K562 (cell line): ENCODE measurements at regions not wholly inside any gene's neighbourhood (a gene's known extent, or its start where the extent isn't known, plus 50 kb on each side); places are given as distances from the start of the nearest gene placed in this dataset.

Experiments
- ATAC-seq: fragments of 200-7000 bp; cut with Tn5 transposase; 3 replicates; pipeline ENCODE4 v1.9.1; 2020; ENCODE audit warnings: moderate library complexity
- BruUV-seq: library from RNA; stranded (reverse); fragments of 400-500 nt; replicated peaks from 2 replicates; lab custom pipeline; 2021; lab: Mats Ljungman, UMichigan
- CTCF ChIA-PET: fragments of 300-600 bp; formaldehyde crosslinking; extraction: SDS; loops from one replicate; lab custom pipeline; 2021; ENCODE audit warnings: low intra/inter-chr PET ratio; lab: Yijun Ruan, JAX
- POLR2A ChIA-PET: fragments of 300-600, 350-650 bp; sonication (Branson Sonifier 250); formaldehyde crosslinking; extraction: SDS; loops from one replicate; lab custom pipeline; 2021; ENCODE audit warnings: antibody characterized with exemption, inconsistent platforms; lab: Yijun Ruan, JAX
- DNase-seq, 4 experiments: peaks; one replicate each; pipeline versions ENCODE4 v3.0.0 to v3.0.0-alpha.2; 2011 to 2018; ENCODE audit warnings: low spot score in 3 of 4, mixed read lengths in 3 of 4; ENCODE audit errors: extremely low read depth in 1 of 4
- FAIRE-seq: peaks from 2 replicates; lab custom pipeline; 2011; peaks lifted over from hg19 to GRCh38; lab: Jason Lieb, UNC
- H2AFZ ChIP-seq: 2 replicates; pipeline ENCODE4 v1.6.0; 2011; ENCODE audit warnings: low read depth, low read length, control low read depth, inconsistent platforms
- H3K27ac ChIP-seq: fragments of 200-600 bp; 3 replicates; pipeline ENCODE4 v1.8.0; 2011; ENCODE audit warnings: low read depth, mild to moderate bottlenecking, control low read depth, inconsistent platforms, low read length, moderate library complexity, mixed read lengths; ENCODE audit errors: extremely low read depth
- H3K27me3 ChIP-seq, 2 experiments: fragments of 300-600 bp in 1 of 2; 2 replicates in 1 of 2; 3 replicates in 1 of 2; pipeline versions ENCODE4 v1.6.0 to v1.8.0; 2011; ENCODE audit warnings: inconsistent platforms in 2 of 2, low read length in 2 of 2, mild to moderate bottlenecking in 1 of 2, mixed read lengths in 1 of 2, moderate library complexity in 1 of 2; ENCODE audit not compliant: control insufficient read depth in 2 of 2, insufficient read depth in 2 of 2
- H3K36me3 ChIP-seq: fragments of 300-600 bp; 3 replicates; pipeline ENCODE4 v1.8.0; 2011; ENCODE audit warnings: mild to moderate bottlenecking, low read length, inconsistent platforms; ENCODE audit not compliant: control insufficient read depth, insufficient read depth
- H3K4me1 ChIP-seq, 2 experiments: fragments of 200-600 bp in 1 of 2; replicated peaks in 1 of 2; 2 replicates in 1 of 2; 3 replicates in 1 of 2; pipeline versions ENCODE4 v1.5.1 to v1.8.0; 2011; ENCODE audit warnings: inconsistent platforms in 2 of 2, low read length in 2 of 2, mild to moderate bottlenecking in 1 of 2, mixed read lengths in 1 of 2, moderate library complexity in 1 of 2; ENCODE audit not compliant: control insufficient read depth in 2 of 2, insufficient read depth in 2 of 2
- H3K4me2 ChIP-seq: 2 replicates; pipeline ENCODE4 v1.6.1; 2011; ENCODE audit warnings: low read length, control low read depth, inconsistent platforms, mixed read lengths; ENCODE audit not compliant: insufficient read depth
- H3K4me3 ChIP-seq: fragments of 200-600 bp; sonication (generic), shearing (Covaris generic); 2 replicates; pipeline ENCODE4 v1.5.1; 2016; ENCODE audit warnings: control low read depth, inconsistent platforms
- H3K79me2 ChIP-seq: fragments of 200-600 bp; 3 replicates; pipeline ENCODE4 v1.8.0; 2011; ENCODE audit warnings: low read length, inconsistent platforms; ENCODE audit not compliant: control insufficient read depth, insufficient read depth
- H3K9ac ChIP-seq, 2 experiments: 2 replicates each; pipeline versions ENCODE4 v1.6.0 to v1.6.1; 2011; ENCODE audit warnings: low read depth in 2 of 2, low read length in 2 of 2, control low read depth in 1 of 2, inconsistent platforms in 1 of 2, mild to moderate bottlenecking in 1 of 2, mixed read lengths in 1 of 2; ENCODE audit not compliant: insufficient read depth in 1 of 2
- H3K9me1 ChIP-seq: one replicate; pipeline ENCODE4 v1.6.0; 2011; ENCODE audit warnings: inconsistent platforms, mild to moderate bottlenecking, low read length, moderate library complexity; ENCODE audit not compliant: control insufficient read depth, insufficient read depth
- H3K9me3 ChIP-seq: replicated peaks from 2 replicates; pipeline ENCODE4 v1.5.1; 2011; ENCODE audit warnings: low read depth, low read length, inconsistent platforms; ENCODE audit not compliant: control insufficient read depth, insufficient read depth
- H4K20me1 ChIP-seq: replicated peaks from 2 replicates; pipeline ENCODE4 v1.6.1; 2011; ENCODE audit warnings: low read length, inconsistent platforms, mixed read lengths; ENCODE audit not compliant: control insufficient read depth, insufficient read depth
- ZNF134 ChIP-seq: fragments of 250-450 bp; sonication (Bioruptor Pico); conservative IDR thresholded peaks from 2 replicates; pipeline ENCODE4 v1.4.0; 2020
- WGBS: fragments of 100-300 bp; shearing (Covaris generic); methylation state at CpG from one replicate; pipeline ENCODE4 v1.1.6; 2016; ENCODE audit warnings: low coverage, mixed read lengths; ENCODE audit not compliant: insufficient coverage; ENCODE audit errors: missing lambda C conversion rate; 5-methylcytosine and 5-hydroxymethylcytosine counted together
- in situ Hi-C: fragments of 300-500 bp; cut with MboI; formaldehyde crosslinking; loops from 4 replicates; pipeline ENCODE4 v1.15.0; 2018; ENCODE audit warnings: inconsistent platforms, mixed read lengths
- intact Hi-C: fragments of 100-400 bp; cut with micrococcal nuclease; formaldehyde crosslinking; loops from 2 replicates; pipeline ENCODE4 v1.14.2; 2022
- TF ChIP-seq, protein P1 (sequence below): fragments of 450-650 bp; IDR thresholded peaks from 2 replicates; pipeline ENCODE4 v1.7.1; 2018; ENCODE audit warnings: mild to moderate bottlenecking, low read depth; ENCODE audit not compliant: partially characterized antibody
- TF ChIP-seq, protein P2 (sequence below): sonication (generic); formaldehyde crosslinking; IDR thresholded peaks from 2 replicates; pipeline ENCODE4 v1.8.0; 2022; ENCODE audit warnings: missing genetic modification reagents, mild to moderate bottlenecking, borderline replicate concordance

DNA sequence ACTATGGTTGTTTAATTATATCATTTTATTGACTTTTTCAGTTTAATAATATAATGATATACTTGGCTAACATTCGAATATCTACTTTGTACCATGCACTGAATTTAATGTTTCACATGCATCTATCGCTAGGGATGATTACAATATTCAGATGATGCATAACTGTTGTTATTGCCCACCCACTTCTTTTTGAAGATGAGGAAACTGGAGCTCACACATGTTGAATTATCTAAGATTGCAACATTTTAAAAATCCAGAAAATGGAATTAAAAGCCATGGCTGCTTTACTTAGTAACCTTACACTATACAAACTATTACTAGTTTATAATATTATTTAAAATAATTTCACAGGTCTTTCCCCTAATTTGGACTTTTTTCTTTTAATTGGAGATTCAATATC, 171.7 kb downstream of the TLR4 start:
- H2AFZ ChIP-seq = no peak overlapping the region
- H4K20me1 ChIP-seq = no peaks in the 10 kb centered on the region
- no peak overlapping the region for H3K9ac ChIP-seq
- WGBS = 0% methylated on average over 2 of the region's 2 CpGs
- DNase-seq (no peak), FAIRE-seq (no peak)
- H3K79me2 ChIP-seq = no peaks in the 10 kb centered on the region
- ChIA-PET POLR2A (no interaction called here), CTCF (no interaction called here)
- no peaks in the 10 kb centered on the region for H3K4me1 ChIP-seq
- no peaks in the 10 kb centered on the region for H3K9me1 ChIP-seq
- TF ChIP-seq, protein P1, sequence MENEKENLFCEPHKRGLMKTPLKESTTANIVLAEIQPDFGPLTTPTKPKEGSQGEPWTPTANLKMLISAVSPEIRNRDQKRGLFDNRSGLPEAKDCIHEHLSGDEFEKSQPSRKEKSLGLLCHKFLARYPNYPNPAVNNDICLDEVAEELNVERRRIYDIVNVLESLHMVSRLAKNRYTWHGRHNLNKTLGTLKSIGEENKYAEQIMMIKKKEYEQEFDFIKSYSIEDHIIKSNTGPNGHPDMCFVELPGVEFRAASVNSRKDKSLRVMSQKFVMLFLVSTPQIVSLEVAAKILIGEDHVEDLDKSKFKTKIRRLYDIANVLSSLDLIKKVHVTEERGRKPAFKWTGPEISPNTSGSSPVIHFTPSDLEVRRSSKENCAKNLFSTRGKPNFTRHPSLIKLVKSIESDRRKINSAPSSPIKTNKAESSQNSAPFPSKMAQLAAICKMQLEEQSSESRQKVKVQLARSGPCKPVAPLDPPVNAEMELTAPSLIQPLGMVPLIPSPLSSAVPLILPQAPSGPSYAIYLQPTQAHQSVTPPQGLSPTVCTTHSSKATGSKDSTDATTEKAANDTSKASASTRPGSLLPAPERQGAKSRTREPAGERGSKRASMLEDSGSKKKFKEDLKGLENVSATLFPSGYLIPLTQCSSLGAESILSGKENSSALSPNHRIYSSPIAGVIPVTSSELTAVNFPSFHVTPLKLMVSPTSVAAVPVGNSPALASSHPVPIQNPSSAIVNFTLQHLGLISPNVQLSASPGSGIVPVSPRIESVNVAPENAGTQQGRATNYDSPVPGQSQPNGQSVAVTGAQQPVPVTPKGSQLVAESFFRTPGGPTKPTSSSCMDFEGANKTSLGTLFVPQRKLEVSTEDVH = no peak
- TF ChIP-seq, all 486 proteins: peak for 0
- no TSS peak for BruUV-seq
- no peak overlapping the region for H3K27ac ChIP-seq
- H3K4me3 ChIP-seq = no peak overlapping the region
- H3K9me3 ChIP-seq = no peaks in the 10 kb centered on the region
- H3K4me2 ChIP-seq = no peak overlapping the region
- H3K27me3 ChIP-seq = no peaks in the 10 kb centered on the region
- in situ Hi-C loops (no loop called here), intact Hi-C loops (no loop called here)
- no peak for ATAC-seq
- H3K36me3 ChIP-seq = no peaks in the 10 kb centered on the region

DNA sequence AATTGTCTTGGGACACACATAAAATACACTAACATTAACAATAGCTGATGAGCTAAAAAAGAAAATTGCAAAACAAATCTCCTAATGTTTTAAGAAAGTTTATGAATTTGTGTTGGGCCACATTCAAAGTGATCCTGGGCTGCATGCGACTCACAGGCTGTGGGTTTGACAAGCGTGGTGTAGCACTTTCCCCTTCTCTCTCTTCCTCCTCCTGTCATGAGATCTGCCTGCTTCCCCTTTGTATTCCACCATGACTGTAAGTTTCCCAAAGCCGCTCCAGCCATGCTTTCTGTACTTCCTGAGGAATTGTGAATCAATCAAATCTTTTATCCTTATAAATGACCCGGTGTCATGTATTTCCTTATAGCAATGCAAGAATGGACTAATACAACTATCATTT, 178.0 kb downstream of the TLR4 start:
- H2AFZ ChIP-seq = no peak overlapping the region
- H3K9me1 ChIP-seq = no peaks in the 10 kb centered on the region
- CTCF ChIA-PET = no interaction called here
- no peaks in the 10 kb centered on the region for H3K36me3 ChIP-seq
- H3K9me3 ChIP-seq = no peaks in the 10 kb centered on the region; the same call in 1 of the 2 replicates
- ATAC-seq (no peak), DNase-seq (no peak), FAIRE-seq (no peak)
- no peak overlapping the region for H3K4me2 ChIP-seq
- H3K27me3 ChIP-seq = no peaks in the 10 kb centered on the region
- no TSS peak for BruUV-seq
- no peak overlapping the region for H3K4me3 ChIP-seq
- no peaks in the 10 kb centered on the region for H3K79me2 ChIP-seq
- H4K20me1 ChIP-seq = no peaks in the 10 kb centered on the region
- TF ChIP-seq, protein P2, sequence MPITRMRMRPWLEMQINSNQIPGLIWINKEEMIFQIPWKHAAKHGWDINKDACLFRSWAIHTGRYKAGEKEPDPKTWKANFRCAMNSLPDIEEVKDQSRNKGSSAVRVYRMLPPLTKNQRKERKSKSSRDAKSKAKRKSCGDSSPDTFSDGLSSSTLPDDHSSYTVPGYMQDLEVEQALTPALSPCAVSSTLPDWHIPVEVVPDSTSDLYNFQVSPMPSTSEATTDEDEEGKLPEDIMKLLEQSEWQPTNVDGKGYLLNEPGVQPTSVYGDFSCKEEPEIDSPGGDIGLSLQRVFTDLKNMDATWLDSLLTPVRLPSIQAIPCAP (CRISPR knock-in tag) = no peak
- no peak for TF ChIP-seq ZNF134 (CRISPR knock-in tag)
- intact Hi-C loops (no loop called here), in situ Hi-C loops (no loop called here)
- H3K4me1 ChIP-seq = no peaks in the 10 kb centered on the region
- POLR2A ChIA-PET = no interaction called here
- H3K27ac ChIP-seq = no peak overlapping the region
- 0% methylated on average over 4 of the region's 4 CpGs for WGBS
- no peak overlapping the region for H3K9ac ChIP-seq
